GM12878 (cell line): ENCODE measurements at regions not wholly inside any gene's neighbourhood (a gene's known extent, or its start where the extent isn't known, plus 50 kb on each side); places are given as distances from the start of the nearest gene placed in this dataset.

Experiments used
- ATAC-seq: fragments of 200-7000 bp; cut with Tn5 transposase; 3 replicates; pipeline ENCODE4 v1.9.1; 2020; ENCODE audit warnings: mild to moderate bottlenecking, moderate library complexity
- BruUV-seq: library from RNA; stranded (reverse); fragments of 400-500 nt; replicated peaks from 2 replicates; lab custom pipeline; 2021; lab: Mats Ljungman, UMichigan
- CTCF ChIA-PET: fragments of 300-600 bp; sonication (Branson Sonifier 250); formaldehyde crosslinking; extraction: SDS; loops from one replicate; lab custom pipeline; 2021; ENCODE audit warnings: inconsistent platforms; lab: Yijun Ruan, JAX
- POLR2A ChIA-PET: fragments of 350-600 bp; formaldehyde crosslinking; extraction: SDS; loops from one replicate; lab custom pipeline; 2021; ENCODE audit warnings: inconsistent platforms; lab: Charles Lee
- RAD21 ChIA-PET: fragments of 300-600 bp; sonication (Branson Sonifier 250); formaldehyde crosslinking; loops from one replicate; lab custom pipeline; 2023; ENCODE audit warnings: antibody characterized with exemption; ENCODE audit not compliant: unreplicated experiment; lab: Charles Lee
- SMC1A ChIA-PET: fragments of 300-600 bp; sonication (Branson Sonifier 250); formaldehyde crosslinking; loops from one replicate; lab custom pipeline; 2023; ENCODE audit not compliant: unreplicated experiment, uncharacterized antibody; lab: Charles Lee
- DNase-seq: peaks from one replicate; pipeline ENCODE4 v3.0.0-alpha.2; 2011; ENCODE audit warnings: low read depth, low spot score
- FAIRE-seq: peaks from 3 replicates; lab custom pipeline; 2011; peaks lifted over from hg19 to GRCh38; lab: Jason Lieb, UNC
- H2AFZ ChIP-seq: 2 replicates; pipeline ENCODE4 v1.6.0; 2011; ENCODE audit warnings: low read depth, low read length, control low read depth; ENCODE audit not compliant: control insufficient read depth
- H3K27ac ChIP-seq: 2 replicates; pipeline ENCODE4 v1.5.1; 2011; ENCODE audit warnings: control low read depth; ENCODE audit not compliant: control insufficient read depth, insufficient read depth
- H3K27me3 ChIP-seq, 2 experiments: replicated peaks in 1 of 2; 2 replicates each; pipeline versions ENCODE4 v1.6.0 to v1.6.1; 2011; ENCODE audit warnings: low read length in 1 of 2; ENCODE audit not compliant: control insufficient read depth in 2 of 2, insufficient read depth in 2 of 2
- H3K36me3 ChIP-seq, 2 experiments: 2 replicates each; pipeline ENCODE4 v1.5.1; 2011; ENCODE audit warnings: low read length in 1 of 2; ENCODE audit not compliant: control insufficient read depth in 2 of 2, insufficient read depth in 2 of 2
- H3K4me1 ChIP-seq: 2 replicates; pipeline ENCODE4 v1.6.1; 2011; ENCODE audit warnings: mild to moderate bottlenecking, low read length, moderate library complexity, mixed read lengths; ENCODE audit not compliant: control insufficient read depth, insufficient read depth
- H3K4me2 ChIP-seq: 2 replicates; pipeline ENCODE4 v1.6.0; 2011; ENCODE audit warnings: control low read depth; ENCODE audit not compliant: control insufficient read depth, insufficient read depth
- H3K4me3 ChIP-seq: fragments of 200-600 bp; sonication (generic); 2 replicates; pipeline ENCODE4 v1.5.1; 2016
- H3K79me2 ChIP-seq: 2 replicates; pipeline ENCODE4 v1.6.0; 2011; ENCODE audit warnings: low read length; ENCODE audit not compliant: control insufficient read depth, insufficient read depth
- H3K9ac ChIP-seq: 2 replicates; pipeline ENCODE4 v1.8.0; 2011; ENCODE audit warnings: low read length, control low read depth, mixed read lengths; ENCODE audit not compliant: control insufficient read depth, insufficient read depth
- H3K9me3 ChIP-seq: replicated peaks from 3 replicates; pipeline ENCODE4 v1.5.1; 2011; ENCODE audit warnings: mild to moderate bottlenecking, low read length; ENCODE audit not compliant: control insufficient read depth, insufficient read depth
- H4K20me1 ChIP-seq: 2 replicates; pipeline ENCODE4 v1.6.0; 2011; ENCODE audit not compliant: control insufficient read depth, insufficient read depth
- CTCF ChIP-seq, 3 experiments: IDR thresholded peaks in 2 of 3; conservative IDR thresholded peaks in 1 of 3; 2 replicates each; pipeline ENCODE4 v1.5.1; 2011; ENCODE audit warnings: low read depth in 3 of 3, low read length in 3 of 3, mild to moderate bottlenecking in 3 of 3, control low read depth in 2 of 3, moderate library complexity in 2 of 3, inconsistent platforms in 1 of 3, mixed read lengths in 1 of 3; ENCODE audit not compliant: control insufficient read depth in 2 of 3, insufficient read depth in 1 of 3; ENCODE audit errors: extremely low read depth in 1 of 3
- EZH2 ChIP-seq: IDR thresholded peaks from 2 replicates; pipeline ENCODE4 v1.6.1; 2012; ENCODE audit warnings: low read depth, mild to moderate bottlenecking, control low read depth, inconsistent platforms, low read length, borderline replicate concordance; ENCODE audit not compliant: control insufficient read depth
- MXI1 ChIP-seq: fragments of 150-350 bp; IDR thresholded peaks from 2 replicates; pipeline ENCODE4 v1.6.1; 2011; ENCODE audit warnings: low read depth, mild to moderate bottlenecking, inconsistent platforms, low read length, improper control_type of control experiment
- NFXL1 ChIP-seq: fragments of 450-650 bp; IDR thresholded peaks from 2 replicates; pipeline ENCODE4 v1.6.1; 2017; ENCODE audit warnings: antibody characterized with exemption, mild to moderate bottlenecking, borderline replicate concordance
- NR2C2 ChIP-seq: IDR thresholded peaks from 2 replicates; pipeline ENCODE4 v1.6.1; 2011; ENCODE audit warnings: borderline replicate concordance, low read depth; ENCODE audit not compliant: control insufficient read depth, insufficient read length
- PAX5 ChIP-seq: IDR thresholded peaks from 2 replicates; pipeline ENCODE4 v1.6.1; 2011; ENCODE audit warnings: low read depth, low read length, borderline replicate concordance
- RELA ChIP-seq: fragments of 450-650 bp; IDR thresholded peaks from 2 replicates; pipeline ENCODE4 v1.8.0; 2014; ENCODE audit warnings: borderline replicate concordance; ENCODE audit not compliant: partially characterized antibody
- WRNIP1 ChIP-seq: IDR thresholded peaks from 2 replicates; pipeline ENCODE4 v1.6.1; 2011; ENCODE audit warnings: low read depth, low read length, improper control_type of control experiment, borderline replicate concordance
- WGBS: methylation state at CpG from one replicate; pipeline ENCODE4 v1.1.6; 2016; ENCODE audit warnings: low lambda C conversion rate; ENCODE audit not compliant: insufficient replicate concordance, insufficient coverage; ENCODE audit errors: missing lambda C conversion rate; 5-methylcytosine and 5-hydroxymethylcytosine counted together
- in situ Hi-C: fragments of 300-500 bp; cut with MboI; formaldehyde crosslinking; loops from 9 replicates; pipeline ENCODE4 v1.14.3; 2018; ENCODE audit warnings: mixed read lengths
- intact Hi-C: fragments of 100-400 bp; cut with micrococcal nuclease; formaldehyde crosslinking; loops from one replicate; pipeline ENCODE4 v1.14.2; 2022; ENCODE audit not compliant: unreplicated experiment
- TF ChIP-seq, protein P1 (sequence below): IDR thresholded peaks from 2 replicates; pipeline ENCODE4 v1.6.1; 2012; ENCODE audit warnings: low read depth, low read length, improper control_type of control experiment

DNA sequence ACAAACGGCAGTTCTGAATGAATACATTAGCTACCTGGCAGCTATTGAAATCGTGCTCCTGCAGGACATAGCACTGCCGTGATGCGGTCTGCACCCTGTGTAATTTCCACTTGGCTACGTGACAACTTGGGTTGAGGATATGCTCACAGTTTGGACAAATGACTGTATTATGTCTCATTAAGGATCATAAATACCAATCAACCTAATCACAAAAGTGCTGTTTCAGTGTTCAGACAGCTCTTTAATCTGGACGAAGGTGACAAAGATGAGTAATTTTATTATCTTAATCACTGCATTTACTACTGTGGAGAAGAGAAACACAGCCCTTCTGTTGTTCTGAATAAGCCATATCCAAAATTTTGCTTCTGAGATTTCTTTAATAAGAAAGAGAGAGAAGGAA lies 210.8 kb upstream of the PFKP start:
- Histone ChIP-seq H3K27me3 (no peaks in the 10 kb centered on the region), H3K4me3 (no peak overlapping the region), H3K27ac (no peak overlapping the region), H3K9ac (no peak overlapping the region), H3K79me2 (no peaks in the 10 kb centered on the region), H2AFZ (no peak overlapping the region), H3K9me3 (no peaks in the 10 kb centered on the region), H3K4me2 (no peak overlapping the region), H3K36me3 (no peaks in the 10 kb centered on the region), H4K20me1 (no peaks in the 10 kb centered on the region), H3K4me1 (no peaks in the 10 kb centered on the region)
- DNase-seq (no peak), ATAC-seq (no peak), FAIRE-seq (no peak)
- SMC1A ChIA-PET: no interaction called here
- TF ChIP-seq WRNIP1 (no peak), EZH2 (no peak), CTCF (IDR thresholded peaks at IDR 0.05 in 2 of 3, conservative IDR thresholded peaks at IDR 0.05 in 1 of 3; ENCODE audit: control insufficient read depth in 2 of 3, extremely low read depth in 1 of 3, insufficient read depth in 1 of 3, low read depth in 3 of 3, low read length in 3 of 3) (no peak), PAX5 (no peak), RELA (no peak), NR2C2 (no peak), MXI1 (no peak), NFXL1 (no peak)
- TF ChIP-seq, protein P1, sequence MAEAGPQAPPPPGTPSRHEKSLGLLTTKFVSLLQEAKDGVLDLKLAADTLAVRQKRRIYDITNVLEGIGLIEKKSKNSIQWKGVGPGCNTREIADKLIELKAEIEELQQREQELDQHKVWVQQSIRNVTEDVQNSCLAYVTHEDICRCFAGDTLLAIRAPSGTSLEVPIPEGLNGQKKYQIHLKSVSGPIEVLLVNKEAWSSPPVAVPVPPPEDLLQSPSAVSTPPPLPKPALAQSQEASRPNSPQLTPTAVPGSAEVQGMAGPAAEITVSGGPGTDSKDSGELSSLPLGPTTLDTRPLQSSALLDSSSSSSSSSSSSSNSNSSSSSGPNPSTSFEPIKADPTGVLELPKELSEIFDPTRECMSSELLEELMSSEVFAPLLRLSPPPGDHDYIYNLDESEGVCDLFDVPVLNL: no peak
- intact Hi-C loops: no loop called here
- RAD21 ChIA-PET: no interaction called here
- POLR2A ChIA-PET: no interaction called here
- in situ Hi-C loops: no loop called here
- CTCF ChIA-PET: no interaction called here
- WGBS: 29% methylated on average over 6 of the region's 6 CpGs
- BruUV-seq: no TSS peak
